A673 (cell line): ENCODE measurements at regions not wholly inside any gene's neighbourhood (a gene's known extent, or its start where the extent isn't known, plus 50 kb on each side); places are given as distances from the start of the nearest gene placed in this dataset.

Experiments used
- EZH2 ChIP-seq: fragments of 200-600 bp; sonication (generic); IDR thresholded peaks from 2 replicates; pipeline ENCODE4 v1.6.1; 2017; ENCODE audit warnings: borderline replicate concordance, low read depth, mild to moderate bottlenecking, mixed read lengths, antibody characterized with exemption, low read length; ENCODE audit not compliant: poor library complexity, severe bottlenecking
- TF ChIP-seq, protein P1 (sequence below): fragments of 300-800, 200-600 bp; sonication (generic); conservative IDR thresholded peaks from 2 replicates; pipeline ENCODE4 v1.5.1; 2017; ENCODE audit warnings: low read depth, mild to moderate bottlenecking, antibody characterized with exemption, low read length, moderate library complexity, mixed read lengths

DNA sequence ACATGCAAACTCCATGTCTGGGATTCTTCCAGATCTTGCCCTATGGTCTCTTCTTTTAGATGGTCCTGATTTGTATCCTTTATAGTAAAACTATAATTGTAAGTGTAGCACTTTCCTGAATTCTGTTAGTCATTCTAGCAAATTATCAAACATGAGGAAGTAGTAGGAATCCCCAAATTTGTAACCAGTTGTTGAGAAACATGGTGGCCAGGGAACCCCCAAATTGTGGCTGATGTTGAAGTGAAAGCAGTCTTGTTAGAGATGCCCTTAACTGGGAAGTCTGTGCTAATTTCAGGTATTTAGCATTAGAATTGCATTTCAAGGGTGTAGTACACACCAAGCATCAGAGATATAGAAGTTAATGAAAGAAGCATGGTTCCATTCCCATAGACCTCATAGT lies 180.4 kb upstream of the STT3B start:
- TF ChIP-seq, protein P1, sequence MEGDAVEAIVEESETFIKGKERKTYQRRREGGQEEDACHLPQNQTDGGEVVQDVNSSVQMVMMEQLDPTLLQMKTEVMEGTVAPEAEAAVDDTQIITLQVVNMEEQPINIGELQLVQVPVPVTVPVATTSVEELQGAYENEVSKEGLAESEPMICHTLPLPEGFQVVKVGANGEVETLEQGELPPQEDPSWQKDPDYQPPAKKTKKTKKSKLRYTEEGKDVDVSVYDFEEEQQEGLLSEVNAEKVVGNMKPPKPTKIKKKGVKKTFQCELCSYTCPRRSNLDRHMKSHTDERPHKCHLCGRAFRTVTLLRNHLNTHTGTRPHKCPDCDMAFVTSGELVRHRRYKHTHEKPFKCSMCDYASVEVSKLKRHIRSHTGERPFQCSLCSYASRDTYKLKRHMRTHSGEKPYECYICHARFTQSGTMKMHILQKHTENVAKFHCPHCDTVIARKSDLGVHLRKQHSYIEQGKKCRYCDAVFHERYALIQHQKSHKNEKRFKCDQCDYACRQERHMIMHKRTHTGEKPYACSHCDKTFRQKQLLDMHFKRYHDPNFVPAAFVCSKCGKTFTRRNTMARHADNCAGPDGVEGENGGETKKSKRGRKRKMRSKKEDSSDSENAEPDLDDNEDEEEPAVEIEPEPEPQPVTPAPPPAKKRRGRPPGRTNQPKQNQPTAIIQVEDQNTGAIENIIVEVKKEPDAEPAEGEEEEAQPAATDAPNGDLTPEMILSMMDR: no peak
- no peak for TF ChIP-seq EZH2
